PC-9 (cell line): ENCODE measurements at regions not wholly inside any gene's neighbourhood (a gene's known extent, or its start where the extent isn't known, plus 50 kb on each side); places are given as distances from the start of the nearest gene placed in this dataset.
A peak's percentile ranks its signal among the peaks of the same experiment; 100 is the strongest.

Source experiments
- BruUV-seq: library from RNA; stranded (reverse); fragments of 400-500 nt; replicated peaks from 2 replicates; lab custom pipeline; 2021; lab: Mats Ljungman, UMichigan
- CTCF ChIA-PET: fragments of 300-600 bp; sonication (Branson Sonifier 250); formaldehyde crosslinking; loops from one replicate; lab custom pipeline; 2022; ENCODE audit warnings: antibody characterized with exemption; lab: Charles Lee
- POLR2A ChIA-PET: fragments of 300-600 bp; sonication (Branson Sonifier 250); formaldehyde crosslinking; loops from one replicate; lab custom pipeline; 2022; ENCODE audit warnings: antibody characterized with exemption; ENCODE audit not compliant: unreplicated experiment; lab: Charles Lee
- DNase-seq, 2 experiments: peaks; one replicate each; pipeline versions ENCODE4 v3.0.0 to v3.0.0-alpha.2; 2015 to 2022; ENCODE audit warnings: mixed read lengths in 1 of 2
- H2AFZ ChIP-seq: fragments of 200-600 bp; sonication (generic); 2 replicates; pipeline ENCODE4 v1.8.1; 2017; ENCODE audit warnings: antibody characterized with exemption
- H3F3A ChIP-seq: fragments of 200-600 bp; sonication (generic); 2 replicates; pipeline ENCODE4 v1.8.1; 2017; ENCODE audit warnings: antibody characterized with exemption, mild to moderate bottlenecking, low read depth; ENCODE audit not compliant: insufficient read depth
- H3K27ac ChIP-seq: fragments of 200-600 bp; sonication (generic); 2 replicates; pipeline ENCODE4 v1.6.1; 2016; ENCODE audit warnings: mixed run types
- H3K27me3 ChIP-seq: fragments of 200-600 bp; sonication (generic); 2 replicates; pipeline ENCODE4 v1.6.1; 2016; ENCODE audit warnings: low read depth, mixed run types; ENCODE audit not compliant: insufficient read depth
- H3K36me3 ChIP-seq: fragments of 200-600 bp; sonication (generic); 2 replicates; pipeline ENCODE4 v1.6.1; 2016; ENCODE audit warnings: low read depth, mixed run types
- H3K4me1 ChIP-seq: fragments of 200-600 bp; sonication (generic); replicated peaks from 2 replicates; pipeline ENCODE4 v1.6.1; 2016; ENCODE audit warnings: mixed run types; ENCODE audit not compliant: insufficient read depth
- H3K4me2 ChIP-seq: fragments of 200-600 bp; sonication (generic); 2 replicates; pipeline ENCODE4 v1.6.1; 2017; ENCODE audit warnings: mixed run types
- H3K4me3 ChIP-seq: fragments of 200-600 bp; sonication (generic); 2 replicates; pipeline ENCODE4 v1.6.1; 2016; ENCODE audit warnings: mixed run types
- H3K79me2 ChIP-seq: fragments of 200-600 bp; sonication (generic); 2 replicates; pipeline ENCODE4 v1.6.1; 2017; ENCODE audit warnings: low read depth, mixed run types
- H3K9me2 ChIP-seq: fragments of 200-600 bp; sonication (generic); 2 replicates; pipeline ENCODE4 v1.8.1; 2017; ENCODE audit warnings: mild to moderate bottlenecking; ENCODE audit not compliant: insufficient read depth
- H3K9me3 ChIP-seq: fragments of 200-600 bp; sonication (generic); 2 replicates; pipeline ENCODE4 v1.8.1; 2016; ENCODE audit warnings: low read depth; ENCODE audit not compliant: insufficient read depth
- H4K20me1 ChIP-seq: fragments of 200-600 bp; sonication (generic); 2 replicates; pipeline ENCODE4 v1.8.1; 2017; ENCODE audit not compliant: insufficient read depth
- CTCF ChIP-seq: fragments of 200-600 bp; sonication (generic); conservative IDR thresholded peaks from 2 replicates; pipeline ENCODE4 v1.6.1; 2017; ENCODE audit warnings: mixed run types, antibody characterized with exemption, mild to moderate bottlenecking, moderate library complexity
- EZH2 ChIP-seq: fragments of 200-600 bp; sonication (generic); IDR thresholded peaks from 2 replicates; pipeline ENCODE4 v1.8.0; 2017; ENCODE audit warnings: antibody characterized with exemption, low read depth
- intact Hi-C: fragments of 100-400 bp; cut with micrococcal nuclease; formaldehyde crosslinking; loops from one replicate; pipeline ENCODE4 v1.10.0; 2022; ENCODE audit not compliant: unreplicated experiment

DNA sequence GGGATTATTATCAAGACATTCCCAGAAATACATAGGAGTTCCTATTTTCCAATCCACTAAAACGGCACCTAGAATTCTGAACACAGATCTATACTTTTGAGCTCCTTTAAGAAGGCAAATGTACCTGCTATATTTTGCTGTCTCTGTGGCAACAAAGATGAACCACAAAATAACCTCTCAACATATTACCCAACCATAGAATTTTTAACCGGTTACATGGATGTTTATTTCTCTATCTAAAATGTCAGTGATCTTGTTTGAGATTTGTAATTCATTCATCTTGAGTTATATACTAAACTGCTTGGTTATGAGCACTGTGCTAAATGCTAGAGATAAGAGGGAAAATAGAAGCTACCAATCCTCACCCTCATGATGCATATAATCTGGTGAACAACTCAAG, 117.5 kb upstream of the HMGCLL1 start:
- intact Hi-C loops = no loop called here
- ChIA-PET CTCF (no interaction called here), POLR2A (no interaction called here)
- no peak for TF ChIP-seq EZH2
- Histone ChIP-seq H3K27me3 (no peaks in the 10 kb centered on the region), H3K27ac (no peak overlapping the region), H4K20me1 (no peaks in the 10 kb centered on the region), H3K4me3 (no peak overlapping the region), H2AFZ (no peak overlapping the region), H3K9me3 (no peaks in the 10 kb centered on the region), H3K9me2 (no peaks in the 10 kb centered on the region), H3F3A (no peaks in the 10 kb centered on the region), H3K79me2 (no peaks in the 10 kb centered on the region), H3K4me2 (no peak overlapping the region), H3K36me3 (no peaks in the 10 kb centered on the region), H3K4me1 (no peaks in the 10 kb centered on the region)
- no TSS peak for BruUV-seq
- no peak for DNase-seq

DNA sequence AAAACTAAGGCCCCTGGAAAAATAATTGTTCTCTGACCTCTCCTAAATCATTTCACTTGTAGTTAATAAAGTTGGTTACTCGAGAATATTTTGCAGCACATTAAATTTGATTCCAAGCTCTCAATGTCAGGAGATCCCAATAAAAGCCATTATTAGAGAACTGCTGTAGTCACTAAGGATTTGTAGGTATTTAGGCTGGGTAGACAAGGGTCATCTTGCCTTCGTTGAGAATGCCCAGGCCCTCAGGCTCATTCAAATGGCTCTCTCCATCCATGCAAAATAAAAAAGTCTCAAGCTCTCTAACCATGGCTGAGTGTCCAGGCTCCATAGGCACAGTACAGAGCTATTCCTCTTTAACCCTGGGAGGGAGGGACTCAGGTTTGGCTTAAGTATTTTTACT, 117.0 kb upstream of the HMGCLL1 start:
- H3K4me3 ChIP-seq = no peak overlapping the region
- H2AFZ ChIP-seq = peak overlapping the region; percentile 27; the same call in 1 of the 2 replicates
- H3F3A ChIP-seq = no peaks in the 10 kb centered on the region
- TF ChIP-seq EZH2 = no peak
- no peak for TF ChIP-seq CTCF
- no peaks in the 10 kb centered on the region for H3K9me2 ChIP-seq
- no peak overlapping the region for H3K4me2 ChIP-seq
- DNase-seq = no peak
- BruUV-seq = no TSS peak
- H4K20me1 ChIP-seq = no peaks in the 10 kb centered on the region
- H3K9me3 ChIP-seq = no peaks in the 10 kb centered on the region
- H3K4me1 ChIP-seq = no peaks in the 10 kb centered on the region
- CTCF ChIA-PET = no interaction called here
- no peaks in the 10 kb centered on the region for H3K79me2 ChIP-seq
- H3K27me3 ChIP-seq = no peaks in the 10 kb centered on the region
- POLR2A ChIA-PET = no interaction called here
- no peaks in the 10 kb centered on the region for H3K36me3 ChIP-seq
- H3K27ac ChIP-seq = no peak overlapping the region
- intact Hi-C loops = no loop called here

GRCh38 chr6:55694759-55695158, 115.8 kb upstream of the HMGCLL1 start:
- no peak for TF ChIP-seq EZH2
- no peak for TF ChIP-seq CTCF
- Histone ChIP-seq H3K4me3 (no peak overlapping the region), H3K4me2 (no peak overlapping the region), H3K79me2 (no peaks in the 10 kb centered on the region), H3K9me2 (no peaks in the 10 kb centered on the region), H3K27ac (no peak overlapping the region), H3K9me3 (no peaks in the 10 kb centered on the region), H3K27me3 (no peaks in the 10 kb centered on the region), H2AFZ (no peak overlapping the region), H3K4me1 (no peaks in the 10 kb centered on the region), H4K20me1 (no peaks in the 10 kb centered on the region), H3F3A (no peaks in the 10 kb centered on the region), H3K36me3 (no peaks in the 10 kb centered on the region)
- CTCF ChIA-PET = no interaction called here
- intact Hi-C loops = no loop called here
- no peak for DNase-seq
- BruUV-seq = no TSS peak
- POLR2A ChIA-PET = no interaction called here

DNA sequence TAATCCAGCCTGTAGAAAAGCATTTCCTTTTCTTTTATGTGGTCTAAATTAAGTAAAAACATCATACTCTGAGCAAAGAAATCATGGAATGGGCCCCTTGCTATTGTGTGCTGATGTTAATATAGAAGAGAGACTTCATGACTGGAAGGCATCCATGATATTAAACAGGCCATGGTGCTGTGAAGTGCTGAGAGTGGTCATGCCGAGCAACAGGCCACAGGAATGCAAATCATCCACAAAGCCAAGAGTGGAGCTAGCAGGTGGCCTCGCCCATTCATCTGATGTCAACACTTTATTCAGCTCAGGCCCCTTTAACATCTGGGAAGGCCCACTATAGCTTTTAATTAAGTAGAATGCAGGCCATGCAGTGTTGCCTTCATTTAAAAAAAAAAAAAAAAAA, 115.2 kb upstream of the HMGCLL1 start:
- no peaks in the 10 kb centered on the region for H4K20me1 ChIP-seq
- POLR2A ChIA-PET = no interaction called here
- CTCF ChIA-PET = interaction anchor here (0.6 kb wide), 2 partner anchors 417 to 1960 kb away, joined by 4 to 6 read pairs; no protein-coding TSS in a partner anchor
- H2AFZ ChIP-seq = no peak overlapping the region
- H3K4me2 ChIP-seq = no peak overlapping the region
- no peak overlapping the region for H3K4me3 ChIP-seq
- BruUV-seq = no TSS peak
- peak in 1 of 2 experiments; percentile 15 for DNase-seq
- H3K79me2 ChIP-seq = no peaks in the 10 kb centered on the region
- H3K9me3 ChIP-seq = no peaks in the 10 kb centered on the region
- no peaks in the 10 kb centered on the region for H3K36me3 ChIP-seq
- intact Hi-C loops = no loop called here
- TF ChIP-seq EZH2 = no peak
- TF ChIP-seq CTCF = no peak
- no peaks in the 10 kb centered on the region for H3F3A ChIP-seq
- no peak overlapping the region for H3K27ac ChIP-seq
- H3K4me1 ChIP-seq = no peaks in the 10 kb centered on the region
- no peaks in the 10 kb centered on the region for H3K9me2 ChIP-seq
- H3K27me3 ChIP-seq = no peaks in the 10 kb centered on the region
